ENCODE measurements at regions not wholly inside any gene's neighbourhood (a gene's known extent, or its start where the extent isn't known, plus 50 kb on each side); places are given as distances from the start of the nearest gene placed in this dataset.
A peak's percentile ranks its signal among the peaks of the same experiment; 100 is the strongest.
"Not testable (repeated sequence)": the region's sequence is repeated elsewhere in the genome, so short reads cannot be mapped to it uniquely, and the experiment has no call there.

- peak; percentile 43 for ATAC-seq
- H3K9me3 Mint-ChIP-seq, result peaks cover 3% of the 10 kb centered on the region
- H3K36me3 Mint-ChIP-seq, result no peaks in the 10 kb centered on the region
- H3K27ac Mint-ChIP-seq, result no peak overlapping the region
- no peaks in the 10 kb centered on the region for H3K4me1 Mint-ChIP-seq
- peaks cover 6% of the 10 kb centered on the region for H3K27me3 Mint-ChIP-seq
- H3K4me3 Mint-ChIP-seq, result no peak overlapping the region
Measured at GRCh38 chr1:233490488-233490887, 123.4 kb upstream of the KCNK1 start.

GRCh38 chr1:233491953-233492620 is 121.8 kb upstream of the KCNK1 start:
- Mint-ChIP-seq H3K36me3 (no peaks in the 10 kb centered on the region), H3K27me3 (no peaks in the 10 kb centered on the region), H3K4me3 (no peak overlapping the region)

DNA sequence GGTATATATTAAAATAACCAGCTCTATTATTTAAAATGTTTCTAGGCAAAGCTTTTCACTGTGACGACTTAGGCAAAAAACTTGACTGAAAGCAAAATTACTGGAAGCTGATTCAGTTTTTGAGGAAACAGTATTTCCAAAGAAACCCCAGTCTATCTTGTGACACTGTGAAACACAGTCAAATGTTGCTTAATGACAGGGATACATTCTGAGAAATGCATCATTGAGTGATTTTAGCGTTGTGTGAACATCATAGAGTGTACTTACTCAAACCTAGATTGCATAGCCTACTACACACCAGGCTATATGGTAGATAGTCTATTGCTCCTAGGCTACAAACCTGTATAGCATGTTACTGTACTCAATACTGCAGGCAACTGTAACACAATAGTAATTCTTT is 116.9 kb upstream of the KCNK1 start:
- Mint-ChIP-seq H3K27ac (no peak overlapping the region), H3K27me3 (no peaks in the 10 kb centered on the region), H3K4me1 (no peaks in the 10 kb centered on the region), H3K36me3 (no peaks in the 10 kb centered on the region), H3K4me3 (no peak overlapping the region), H3K9me3 (no peaks in the 10 kb centered on the region)
- ATAC-seq, result no peak

More at GRCh38 chr1:233491953-233492620, 121.8 kb upstream of the KCNK1 start:
- H3K27ac Mint-ChIP-seq, result no peak overlapping the region
- no peaks in the 10 kb centered on the region for H3K4me1 Mint-ChIP-seq
- peaks cover 3% of the 10 kb centered on the region for H3K9me3 Mint-ChIP-seq
- ATAC-seq, result no peak

GRCh38 chr1:233497679-233498078 is 116.2 kb upstream of the KCNK1 start:
- no peak for ATAC-seq
- H3K9me3 Mint-ChIP-seq, result no peaks in the 10 kb centered on the region
- no peak overlapping the region for H3K27ac Mint-ChIP-seq
- no peaks in the 10 kb centered on the region for H3K36me3 Mint-ChIP-seq
- H3K4me1 Mint-ChIP-seq, result no peaks in the 10 kb centered on the region
- H3K27me3 Mint-ChIP-seq, result no peaks in the 10 kb centered on the region
- no peak overlapping the region for H3K4me3 Mint-ChIP-seq

GRCh38 chr1:233500106-233500505 is 113.8 kb upstream of the KCNK1 start:
- no peaks in the 10 kb centered on the region for H3K36me3 Mint-ChIP-seq
- H3K27ac Mint-ChIP-seq, result no peak overlapping the region
- H3K9me3 Mint-ChIP-seq, result peaks cover 3% of the 10 kb centered on the region
- H3K4me1 Mint-ChIP-seq, result no peaks in the 10 kb centered on the region
- H3K4me3 Mint-ChIP-seq, result no peak overlapping the region
- no peak for ATAC-seq
- H3K27me3 Mint-ChIP-seq, result no peaks in the 10 kb centered on the region

- Mint-ChIP-seq H3K9me3 (peaks cover 12% of the 10 kb centered on the region), H3K4me1 (no peaks in the 10 kb centered on the region), H3K4me3 (no peak overlapping the region), H3K36me3 (no peaks in the 10 kb centered on the region), H3K27ac (no peak overlapping the region), H3K27me3 (no peaks in the 10 kb centered on the region)
- ATAC-seq, result no peak
Measured at GRCh38 chr1:233503366-233503954, 110.4 kb upstream of the KCNK1 start.

DNA sequence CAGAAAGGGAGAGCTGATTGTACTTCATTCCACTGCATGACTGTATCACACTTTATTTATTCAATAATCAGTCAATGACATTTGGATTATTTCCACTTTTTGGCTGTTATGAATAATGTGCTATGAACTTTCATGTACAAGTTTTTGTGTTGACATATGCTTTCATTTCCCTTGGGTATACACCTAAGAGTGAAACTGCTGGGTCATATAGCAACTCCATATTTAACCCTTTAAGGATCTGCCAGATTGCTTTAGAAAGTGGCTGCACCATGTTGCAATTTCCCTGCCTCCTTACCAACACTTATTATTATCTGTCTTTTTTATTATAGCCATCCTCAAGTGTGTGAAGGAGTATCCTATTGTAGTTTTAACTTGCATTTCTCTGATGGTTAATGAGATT is 108.8 kb upstream of the KCNK1 start:
- H3K9me3 Mint-ChIP-seq, result peaks cover 12% of the 10 kb centered on the region
- no peaks in the 10 kb centered on the region for H3K4me1 Mint-ChIP-seq
- ATAC-seq, result no peak
- H3K27ac Mint-ChIP-seq, result no peak overlapping the region
- no peak overlapping the region for H3K4me3 Mint-ChIP-seq
- H3K36me3 Mint-ChIP-seq, result no peaks in the 10 kb centered on the region
- no peaks in the 10 kb centered on the region for H3K27me3 Mint-ChIP-seq

DNA sequence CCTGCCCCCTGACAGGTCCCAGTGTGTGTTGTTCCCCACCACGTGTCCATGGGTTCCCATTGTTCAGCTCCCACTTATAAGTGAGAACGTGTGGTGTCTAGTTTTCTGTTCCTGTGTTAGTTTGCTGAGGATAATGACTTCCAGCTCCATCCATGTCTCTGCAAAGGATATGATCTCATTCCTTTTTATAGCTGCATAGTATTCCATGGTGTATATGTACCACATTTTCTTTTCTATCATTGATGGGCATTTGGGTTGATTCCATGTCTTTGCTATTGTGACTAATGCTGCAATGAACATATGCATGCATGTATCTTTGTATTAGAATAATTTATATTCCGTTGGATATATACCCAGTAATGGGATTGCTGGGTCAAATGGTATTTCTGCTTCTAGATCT is 108.0 kb upstream of the KCNK1 start:
- ATAC-seq, H3K4me1 Mint-ChIP-seq, H3K4me3 Mint-ChIP-seq, H3K27ac Mint-ChIP-seq, H3K27me3 Mint-ChIP-seq, H3K36me3 Mint-ChIP-seq: not testable (repeated sequence)
- peaks cover 12% of the 10 kb centered on the region for H3K9me3 Mint-ChIP-seq

GRCh38 chr1:233509526-233509925 is 104.4 kb upstream of the KCNK1 start:
- ATAC-seq, result no peak
- Mint-ChIP-seq H3K27ac (no peak overlapping the region), H3K9me3 (peaks cover 10% of the 10 kb centered on the region), H3K4me3 (no peak overlapping the region), H3K36me3 (no peaks in the 10 kb centered on the region), H3K27me3 (no peaks in the 10 kb centered on the region), H3K4me1 (no peaks in the 10 kb centered on the region)

DNA sequence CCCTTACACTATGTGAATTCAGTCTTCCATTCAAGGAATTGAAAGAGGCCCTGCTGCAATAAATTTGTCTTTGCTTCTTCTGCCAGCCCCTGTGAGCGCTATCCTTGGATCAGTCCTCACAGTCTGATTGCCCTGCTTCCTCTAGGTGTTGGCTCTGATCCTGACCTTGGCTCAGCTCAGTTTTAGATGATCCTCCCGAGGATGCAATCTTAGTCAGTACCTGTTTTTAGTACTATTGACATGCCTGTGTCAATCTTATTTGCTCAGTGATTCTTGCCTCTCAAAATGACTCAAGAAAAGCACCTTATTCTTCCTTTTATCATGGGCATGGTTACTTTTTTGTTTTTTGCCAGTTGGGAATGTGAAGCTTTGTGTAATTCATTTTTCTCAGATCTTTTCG is 101.4 kb upstream of the KCNK1 start:
- H3K36me3 Mint-ChIP-seq, result no peaks in the 10 kb centered on the region
- no peak overlapping the region for H3K4me3 Mint-ChIP-seq
- ATAC-seq, result no peak
- H3K4me1 Mint-ChIP-seq, result no peaks in the 10 kb centered on the region
- no peaks in the 10 kb centered on the region for H3K27me3 Mint-ChIP-seq
- no peaks in the 10 kb centered on the region for H3K9me3 Mint-ChIP-seq
- H3K27ac Mint-ChIP-seq, result no peak overlapping the region

DNA sequence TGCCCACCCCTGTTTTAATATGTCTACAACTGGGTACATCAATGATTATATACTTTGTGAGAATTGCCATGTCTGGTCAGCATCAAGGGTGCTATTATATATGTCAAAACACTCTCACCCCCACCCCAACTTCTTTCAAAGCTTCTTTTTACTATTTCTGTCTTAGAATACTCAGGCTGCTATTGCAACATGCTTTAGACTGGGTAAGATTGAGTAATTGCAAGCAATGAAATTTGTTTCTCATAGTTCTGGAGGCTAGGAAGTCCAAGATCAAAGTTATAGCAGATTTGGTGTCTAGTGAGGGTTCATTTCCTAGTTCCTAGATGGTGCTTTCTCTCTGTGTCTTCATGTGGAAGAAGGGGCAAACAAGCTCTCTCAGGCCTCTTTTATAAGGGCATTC is 100.5 kb upstream of the KCNK1 start:
- Mint-ChIP-seq H3K4me3 (no peak overlapping the region), H3K27me3 (no peaks in the 10 kb centered on the region), H3K4me1 (no peaks in the 10 kb centered on the region), H3K9me3 (peaks cover 3% of the 10 kb centered on the region), H3K36me3 (no peaks in the 10 kb centered on the region), H3K27ac (no peak overlapping the region)
- no peak for ATAC-seq

DNA sequence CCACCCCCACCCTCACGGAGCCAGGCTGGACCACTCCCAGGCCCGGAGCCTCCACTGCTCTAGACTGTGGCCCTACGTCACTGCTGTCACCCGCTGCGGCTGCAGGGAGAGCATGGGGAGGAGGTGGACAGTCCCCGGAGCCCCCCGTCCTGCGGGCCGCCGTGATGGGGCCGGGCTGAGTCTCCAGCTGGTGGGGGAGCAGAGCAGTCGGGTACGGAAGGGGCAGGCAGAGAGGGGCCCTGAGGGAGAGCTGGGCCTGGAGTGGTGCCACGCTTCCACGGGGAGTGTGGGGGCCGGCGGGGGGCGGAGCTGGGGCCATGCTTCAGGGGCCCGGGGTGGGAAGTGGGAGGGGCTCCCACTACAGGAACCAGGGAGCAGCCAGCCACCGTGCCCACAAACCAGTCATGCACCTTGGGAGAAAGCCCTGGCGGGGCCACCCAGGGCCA is 98.9 kb upstream of the KCNK1 start:
- Mint-ChIP-seq H3K4me3 (no peak overlapping the region), H3K27ac (no peak overlapping the region), H3K27me3 (no peaks in the 10 kb centered on the region), H3K36me3 (no peaks in the 10 kb centered on the region), H3K4me1 (no peaks in the 10 kb centered on the region), H3K9me3 (peaks cover 9% of the 10 kb centered on the region)
- no peak for ATAC-seq

GRCh38 chr1:233516732-233517131 is 97.2 kb upstream of the KCNK1 start:
- H3K4me3 Mint-ChIP-seq, result no peak overlapping the region
- H3K9me3 Mint-ChIP-seq, result peaks cover 9% of the 10 kb centered on the region
- H3K27me3 Mint-ChIP-seq, result no peaks in the 10 kb centered on the region
- no peak overlapping the region for H3K27ac Mint-ChIP-seq
- H3K36me3 Mint-ChIP-seq, result no peaks in the 10 kb centered on the region
- ATAC-seq, result no peak
- H3K4me1 Mint-ChIP-seq, result no peaks in the 10 kb centered on the region

DNA sequence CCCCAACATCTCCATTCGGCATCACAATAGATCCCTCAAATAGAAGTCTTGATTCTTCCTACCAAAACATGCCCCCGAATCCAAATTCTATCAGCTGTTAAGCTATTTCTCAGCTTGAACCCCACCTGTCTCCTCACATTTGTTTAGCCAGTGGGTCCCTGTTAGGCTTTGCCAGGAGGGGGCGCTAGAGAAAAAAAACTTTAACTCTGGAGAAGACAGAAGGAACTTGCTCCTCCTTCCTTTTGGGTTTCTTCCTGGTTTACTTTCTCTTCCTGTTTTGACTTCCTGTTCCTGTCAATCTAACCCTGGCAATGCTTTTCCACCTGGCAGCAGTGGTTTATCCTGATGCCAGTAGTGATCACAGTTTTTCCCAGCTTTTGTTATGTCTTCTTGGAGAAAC is 95.6 kb upstream of the KCNK1 start:
- peaks cover 9% of the 10 kb centered on the region for H3K9me3 Mint-ChIP-seq
- no peaks in the 10 kb centered on the region for H3K36me3 Mint-ChIP-seq
- no peak overlapping the region for H3K27ac Mint-ChIP-seq

GRCh38 chr1:233520261-233521191 is 93.4 kb upstream of the KCNK1 start:
- H3K27ac Mint-ChIP-seq, result no peak overlapping the region

More for the DNA sequence above, 95.6 kb upstream of the KCNK1 start:
- no peaks in the 10 kb centered on the region for H3K4me1 Mint-ChIP-seq
- H3K4me3 Mint-ChIP-seq, result no peak overlapping the region
- no peaks in the 10 kb centered on the region for H3K27me3 Mint-ChIP-seq
- no peak for ATAC-seq

More at GRCh38 chr1:233520261-233521191, 93.4 kb upstream of the KCNK1 start:
- no peak for ATAC-seq
- Mint-ChIP-seq H3K27me3 (no peaks in the 10 kb centered on the region), H3K4me1 (no peaks in the 10 kb centered on the region), H3K36me3 (no peaks in the 10 kb centered on the region), H3K9me3 (peaks cover 9% of the 10 kb centered on the region), H3K4me3 (no peak overlapping the region)

All from stimulated activated memory B cell treated with anti-CD40 and anti-IgM and Interleukin-4, amounts not matched to agents 10 μg/mL and 1 μg/mL and 100 μg/mL, for 72 hours (primary cell).